Erythroblast (primary cell): ENCODE measurements at regions not wholly inside any gene's neighbourhood (a gene's known extent, or its start where the extent isn't known, plus 50 kb on each side); places are given as distances from the start of the nearest gene placed in this dataset.

Experiments used
- GATA1 ChIP-seq: IDR thresholded peaks from 2 replicates; pipeline ENCODE4 v1.6.1; 2011; ENCODE audit warnings: low read depth, mild to moderate bottlenecking, control low read depth, low read length, moderate library complexity
- POLR2A ChIP-seq: IDR thresholded peaks from 2 replicates; pipeline ENCODE4 v1.6.1; 2011; ENCODE audit warnings: mild to moderate bottlenecking, low read length

- TF ChIP-seq POLR2A (no peak), GATA1 (no peak)
Measured at GRCh38 chr7:83863906-83864305, 215.0 kb upstream of the SEMA3E start.
